C4-2B (cell line): ENCODE measurements at regions not wholly inside any gene's neighbourhood (a gene's known extent, or its start where the extent isn't known, plus 50 kb on each side); places are given as distances from the start of the nearest gene placed in this dataset.

Experiments
- H3K27ac ChIP-seq: fragments of 450-650 bp; 2 replicates; pipeline ENCODE4 v1.5.1; 2017
- CTCF ChIP-seq: fragments of 450-650 bp; conservative IDR thresholded peaks from 2 replicates; pipeline ENCODE4 v1.5.1; 2017; ENCODE audit warnings: mild to moderate bottlenecking
- ZFX ChIP-seq: fragments of 450-650 bp; IDR thresholded peaks from 2 replicates; pipeline ENCODE4 v1.6.1; 2017

GRCh38 chr22:22769434-22770279 lies 118.0 kb upstream of the IGLL5 start:
- H3K27ac ChIP-seq: peak overlapping the region; percentile 29; the same call in 1 of the 2 replicates
- no peak for TF ChIP-seq ZFX
- no peak for TF ChIP-seq CTCF

- peak overlapping the region; percentile 29 for H3K27ac ChIP-seq
- TF ChIP-seq CTCF: peak; percentile 96
- no peak for TF ChIP-seq ZFX
These were observed 117.2 kb upstream of the IGLL5 start for GRCh38 chr22:22770280-22770871.

- TF ChIP-seq CTCF (no peak), ZFX (no peak)
- peak overlapping the region; percentile 29 for H3K27ac ChIP-seq
These were observed 116.7 kb upstream of the IGLL5 start for GRCh38 chr22:22770881-22771280.

GRCh38 chr22:22771696-22772377 lies 115.8 kb upstream of the IGLL5 start:
- no peak overlapping the region; the same call in 1 of the 2 replicates for H3K27ac ChIP-seq

GRCh38 chr22:22772396-22772795 lies 115.2 kb upstream of the IGLL5 start:
- TF ChIP-seq CTCF: no peak
- TF ChIP-seq ZFX: no peak
- H3K27ac ChIP-seq: no peak overlapping the region

More at GRCh38 chr22:22771696-22772377, 115.8 kb upstream of the IGLL5 start:
- no peak for TF ChIP-seq CTCF
- no peak for TF ChIP-seq ZFX

GRCh38 chr22:22772883-22773282 lies 114.7 kb upstream of the IGLL5 start:
- no peak overlapping the region for H3K27ac ChIP-seq

More at GRCh38 chr22:22772883-22773282, 114.7 kb upstream of the IGLL5 start:
- TF ChIP-seq ZFX (no peak), CTCF (no peak)
